GM12878 (cell line): ENCODE measurements at regions not wholly inside any gene's neighbourhood (a gene's known extent, or its start where the extent isn't known, plus 50 kb on each side); places are given as distances from the start of the nearest gene placed in this dataset.

Source experiments
- ATAC-seq: fragments of 200-7000 bp; cut with Tn5 transposase; 3 replicates; pipeline ENCODE4 v1.9.1; 2020; ENCODE audit warnings: mild to moderate bottlenecking, moderate library complexity
- BruUV-seq: library from RNA; stranded (reverse); fragments of 400-500 nt; replicated peaks from 2 replicates; lab custom pipeline; 2021; lab: Mats Ljungman, UMichigan
- CTCF ChIA-PET: fragments of 300-600 bp; sonication (Branson Sonifier 250); formaldehyde crosslinking; extraction: SDS; loops from one replicate; lab custom pipeline; 2021; ENCODE audit warnings: inconsistent platforms; lab: Yijun Ruan, JAX
- POLR2A ChIA-PET: fragments of 350-600 bp; formaldehyde crosslinking; extraction: SDS; loops from one replicate; lab custom pipeline; 2021; ENCODE audit warnings: inconsistent platforms; lab: Charles Lee
- RAD21 ChIA-PET: fragments of 300-600 bp; sonication (Branson Sonifier 250); formaldehyde crosslinking; loops from one replicate; lab custom pipeline; 2023; ENCODE audit warnings: antibody characterized with exemption; ENCODE audit not compliant: unreplicated experiment; lab: Charles Lee
- SMC1A ChIA-PET: fragments of 300-600 bp; sonication (Branson Sonifier 250); formaldehyde crosslinking; loops from one replicate; lab custom pipeline; 2023; ENCODE audit not compliant: unreplicated experiment, uncharacterized antibody; lab: Charles Lee
- DNase-seq: peaks from one replicate; pipeline ENCODE4 v3.0.0-alpha.2; 2011; ENCODE audit warnings: low read depth, low spot score
- FAIRE-seq: peaks from 3 replicates; lab custom pipeline; 2011; peaks lifted over from hg19 to GRCh38; lab: Jason Lieb, UNC
- H2AFZ ChIP-seq: 2 replicates; pipeline ENCODE4 v1.6.0; 2011; ENCODE audit warnings: low read depth, low read length, control low read depth; ENCODE audit not compliant: control insufficient read depth
- H3K27ac ChIP-seq: 2 replicates; pipeline ENCODE4 v1.5.1; 2011; ENCODE audit warnings: control low read depth; ENCODE audit not compliant: control insufficient read depth, insufficient read depth
- H3K27me3 ChIP-seq, 2 experiments: replicated peaks in 1 of 2; 2 replicates each; pipeline versions ENCODE4 v1.6.0 to v1.6.1; 2011; ENCODE audit warnings: low read length in 1 of 2; ENCODE audit not compliant: control insufficient read depth in 2 of 2, insufficient read depth in 2 of 2
- H3K36me3 ChIP-seq, 2 experiments: 2 replicates each; pipeline ENCODE4 v1.5.1; 2011; ENCODE audit warnings: low read length in 1 of 2; ENCODE audit not compliant: control insufficient read depth in 2 of 2, insufficient read depth in 2 of 2
- H3K4me1 ChIP-seq: 2 replicates; pipeline ENCODE4 v1.6.1; 2011; ENCODE audit warnings: mild to moderate bottlenecking, low read length, moderate library complexity, mixed read lengths; ENCODE audit not compliant: control insufficient read depth, insufficient read depth
- H3K4me2 ChIP-seq: 2 replicates; pipeline ENCODE4 v1.6.0; 2011; ENCODE audit warnings: control low read depth; ENCODE audit not compliant: control insufficient read depth, insufficient read depth
- H3K4me3 ChIP-seq: fragments of 200-600 bp; sonication (generic); 2 replicates; pipeline ENCODE4 v1.5.1; 2016
- H3K79me2 ChIP-seq: 2 replicates; pipeline ENCODE4 v1.6.0; 2011; ENCODE audit warnings: low read length; ENCODE audit not compliant: control insufficient read depth, insufficient read depth
- H3K9ac ChIP-seq: 2 replicates; pipeline ENCODE4 v1.8.0; 2011; ENCODE audit warnings: low read length, control low read depth, mixed read lengths; ENCODE audit not compliant: control insufficient read depth, insufficient read depth
- H3K9me3 ChIP-seq: replicated peaks from 3 replicates; pipeline ENCODE4 v1.5.1; 2011; ENCODE audit warnings: mild to moderate bottlenecking, low read length; ENCODE audit not compliant: control insufficient read depth, insufficient read depth
- H4K20me1 ChIP-seq: 2 replicates; pipeline ENCODE4 v1.6.0; 2011; ENCODE audit not compliant: control insufficient read depth, insufficient read depth
- ATF2 ChIP-seq: IDR thresholded peaks from 2 replicates; pipeline ENCODE4 v1.6.1; 2012; ENCODE audit warnings: low read length, inconsistent platforms
- BCLAF1 ChIP-seq: fragments of 450-650 bp; IDR thresholded peaks from 2 replicates; pipeline ENCODE4 v1.6.1; 2017; ENCODE audit warnings: antibody characterized with exemption, mild to moderate bottlenecking, moderate library complexity
- BHLHE40 ChIP-seq, 2 experiments: fragments of 450-650 bp in 1 of 2; IDR thresholded peaks; 2 replicates each; pipeline ENCODE4 v1.6.1; 2011 to 2017; ENCODE audit warnings: low read depth in 2 of 2, borderline replicate concordance in 1 of 2, improper control_type of control experiment in 1 of 2, low read length in 1 of 2, mild to moderate bottlenecking in 1 of 2
- CBX5 ChIP-seq: sonication (generic); IDR thresholded peaks from 2 replicates; pipeline ENCODE4 v1.6.1; 2016; ENCODE audit warnings: low read depth, moderate library complexity, mild to moderate bottlenecking, inconsistent platforms
- CHD2 ChIP-seq: IDR thresholded peaks from 2 replicates; pipeline ENCODE4 v1.6.1; 2011; ENCODE audit warnings: low read depth, low read length, improper control_type of control experiment, borderline replicate concordance
- EZH2 ChIP-seq: IDR thresholded peaks from 2 replicates; pipeline ENCODE4 v1.6.1; 2012; ENCODE audit warnings: low read depth, mild to moderate bottlenecking, control low read depth, inconsistent platforms, low read length, borderline replicate concordance; ENCODE audit not compliant: control insufficient read depth
- MLLT1 ChIP-seq: fragments of 450-650 bp; IDR thresholded peaks from 2 replicates; pipeline ENCODE4 v1.6.1; 2016; ENCODE audit warnings: mild to moderate bottlenecking
- NFIC ChIP-seq: IDR thresholded peaks from 2 replicates; pipeline ENCODE4 v1.6.1; 2012; ENCODE audit warnings: low read depth, mild to moderate bottlenecking, inconsistent platforms, low read length, moderate library complexity
- NR2C1 ChIP-seq: fragments of 450-650 bp; IDR thresholded peaks from 2 replicates; pipeline ENCODE4 v1.6.1; 2017; ENCODE audit warnings: antibody characterized with exemption, mild to moderate bottlenecking, moderate library complexity
- SIN3A ChIP-seq: IDR thresholded peaks from 2 replicates; pipeline ENCODE4 v1.6.1; 2012; ENCODE audit warnings: low read depth, low read length, improper control_type of control experiment
- SREBF2 ChIP-seq: IDR thresholded peaks from 2 replicates; pipeline ENCODE4 v1.6.1; 2012; ENCODE audit warnings: mild to moderate bottlenecking, low read length
- TCF7 ChIP-seq: IDR thresholded peaks from 2 replicates; pipeline ENCODE4 v1.6.1; 2014; ENCODE audit warnings: antibody characterized with exemption, borderline replicate concordance
- ZNF274 ChIP-seq: IDR thresholded peaks from one replicate; pipeline ENCODE4 v1.8.0; 2011; ENCODE audit not compliant: insufficient read length, insufficient read depth
- ZSCAN29 ChIP-seq: fragments of 450-650 bp; IDR thresholded peaks from 2 replicates; pipeline ENCODE4 v1.6.1; 2017; ENCODE audit warnings: mild to moderate bottlenecking, moderate library complexity
- WGBS: methylation state at CpG from one replicate; pipeline ENCODE4 v1.1.6; 2016; ENCODE audit warnings: low lambda C conversion rate; ENCODE audit not compliant: insufficient replicate concordance, insufficient coverage; ENCODE audit errors: missing lambda C conversion rate; 5-methylcytosine and 5-hydroxymethylcytosine counted together
- in situ Hi-C: fragments of 300-500 bp; cut with MboI; formaldehyde crosslinking; loops from 9 replicates; pipeline ENCODE4 v1.14.3; 2018; ENCODE audit warnings: mixed read lengths
- intact Hi-C: fragments of 100-400 bp; cut with micrococcal nuclease; formaldehyde crosslinking; loops from one replicate; pipeline ENCODE4 v1.14.2; 2022; ENCODE audit not compliant: unreplicated experiment

- Histone ChIP-seq H3K9ac (no peak overlapping the region), H3K9me3 (no peaks in the 10 kb centered on the region), H4K20me1 (no peaks in the 10 kb centered on the region), H2AFZ (no peak overlapping the region), H3K79me2 (no peaks in the 10 kb centered on the region), H3K4me3 (no peak overlapping the region), H3K27me3 (no peaks in the 10 kb centered on the region; a peak in 2 of 4 replicates), H3K4me2 (no peak overlapping the region), H3K4me1 (no peaks in the 10 kb centered on the region), H3K27ac (no peak overlapping the region), H3K36me3 (no peaks in the 10 kb centered on the region)
- in situ Hi-C loops (no loop called here), intact Hi-C loops (no loop called here)
- ChIA-PET POLR2A (no interaction called here), CTCF (no interaction called here), RAD21 (no interaction called here), SMC1A (no interaction called here)
- ATAC-seq (no peak), FAIRE-seq (no peak), DNase-seq (no peak)
- no peak for TF ChIP-seq SREBF2
- TF ChIP-seq MLLT1 = no peak
- TF ChIP-seq SIN3A = no peak
- TF ChIP-seq CBX5 = no peak
- no peak for TF ChIP-seq EZH2
- TF ChIP-seq CHD2 = no peak
- TF ChIP-seq ZNF274 = no peak
- BruUV-seq = no TSS peak
Measured at GRCh38 chr5:68845131-68845530, 248.7 kb upstream of the SLC30A5 start.

- no peaks in the 10 kb centered on the region; a peak in 2 of 4 replicates for H3K27me3 ChIP-seq
- no peak overlapping the region for H3K27ac ChIP-seq
- FAIRE-seq = no peak
- no peak overlapping the region for H3K4me3 ChIP-seq
- RAD21 ChIA-PET = no interaction called here
- no peaks in the 10 kb centered on the region for H3K79me2 ChIP-seq
- intact Hi-C loops = no loop called here
- DNase-seq = no peak
- in situ Hi-C loops = no loop called here
- no peak overlapping the region for H3K9ac ChIP-seq
- ATAC-seq = no peak
- SMC1A ChIA-PET = interaction anchor here (0.6 kb wide), 1 partner anchor 889 kb away, joined by 3 read pairs; no protein-coding TSS in a partner anchor
- H3K4me2 ChIP-seq = no peak overlapping the region
- H4K20me1 ChIP-seq = no peaks in the 10 kb centered on the region
- POLR2A ChIA-PET = no interaction called here
- CTCF ChIA-PET = interaction anchor here (1.0 kb wide), 1 partner anchor 11 kb away, joined by 3 read pairs; no protein-coding TSS in a partner anchor
- no peaks in the 10 kb centered on the region for H3K4me1 ChIP-seq
- WGBS = 9% methylated on average over 3 of the region's 3 CpGs
- no peak overlapping the region for H2AFZ ChIP-seq
- no peaks in the 10 kb centered on the region for H3K36me3 ChIP-seq
- BruUV-seq = no TSS peak
- no peaks in the 10 kb centered on the region for H3K9me3 ChIP-seq
- TF ChIP-seq ZSCAN29 (no peak), BHLHE40 (IDR thresholded peaks at IDR 0.05; ENCODE audit: borderline replicate concordance in 1 of 2, low read depth in 2 of 2, low read length in 1 of 2) (no peak), TCF7 (no peak), ATF2 (no peak), NR2C1 (no peak), BCLAF1 (no peak), NFIC (no peak)
Measured at GRCh38 chr5:68846828-68847227, 247.0 kb upstream of the SLC30A5 start.
